NCI-H345 (cell line): ENCODE measurements at regions not wholly inside any gene's neighbourhood (a gene's known extent, or its start where the extent isn't known, plus 50 kb on each side); places are given as distances from the start of the nearest gene placed in this dataset.

Experiments
- DNase-seq: peaks from one replicate; lab custom pipeline; 2025; lab: John Stamatoyannopoulos, UW

- DNase-seq = no peak
Observed at GRCh38 chr2:211067029-211067428, 510.6 kb downstream of the CPS1 start.

GRCh38 chr2:211068108-211068780 is 511.8 kb downstream of the CPS1 start:
- no peak for DNase-seq

- DNase-seq = no peak
Observed at GRCh38 chr2:211070547-211070946, 514.1 kb downstream of the CPS1 start.

- no peak for DNase-seq
Observed at GRCh38 chr2:211077216-211077767, 520.9 kb downstream of the CPS1 start.

- DNase-seq = no peak
Observed at GRCh38 chr2:211084352-211084751, 528.0 kb downstream of the CPS1 start.

GRCh38 chr2:211085056-211085680 is 528.8 kb downstream of the CPS1 start:
- DNase-seq = peak; percentile 32

GRCh38 chr2:211086049-211086448 is 529.6 kb downstream of the CPS1 start:
- DNase-seq = no peak

- DNase-seq = no peak
Observed at GRCh38 chr2:211089127-211089526, 532.7 kb downstream of the CPS1 start.

GRCh38 chr2:211093743-211094303 is 537.4 kb downstream of the CPS1 start:
- peak; percentile 13 for DNase-seq

GRCh38 chr2:211103989-211104388 is 547.6 kb downstream of the CPS1 start:
- peak; percentile 29 for DNase-seq

GRCh38 chr2:211113334-211114175 is 557.2 kb downstream of the CPS1 start:
- no peak for DNase-seq

GRCh38 chr2:211114826-211115455 is 558.5 kb downstream of the CPS1 start:
- DNase-seq = no peak

- DNase-seq = no peak
Observed at GRCh38 chr2:211117026-211117425, 560.6 kb downstream of the CPS1 start.

GRCh38 chr2:211126256-211126655 is 569.9 kb downstream of the CPS1 start:
- DNase-seq = no peak

GRCh38 chr2:211127501-211127900 is 571.1 kb downstream of the CPS1 start:
- no peak for DNase-seq

- no peak for DNase-seq
Observed at GRCh38 chr2:211128287-211128686, 571.9 kb downstream of the CPS1 start.

- no peak for DNase-seq
Observed at GRCh38 chr2:211129798-211130197, 573.4 kb downstream of the CPS1 start.

GRCh38 chr2:211132046-211132445 is 575.6 kb downstream of the CPS1 start:
- DNase-seq = no peak

GRCh38 chr2:211132573-211132972 is 576.2 kb downstream of the CPS1 start:
- no peak for DNase-seq

- DNase-seq = no peak
Observed at GRCh38 chr2:211133766-211134165, 577.4 kb downstream of the CPS1 start.

- no peak for DNase-seq
Observed at GRCh38 chr2:211138551-211138950, 582.2 kb downstream of the CPS1 start.

GRCh38 chr2:211141646-211142045 is 585.2 kb downstream of the CPS1 start:
- DNase-seq = no peak
